SK-N-MC (cell line): ENCODE measurements at regions not wholly inside any gene's neighbourhood (a gene's known extent, or its start where the extent isn't known, plus 50 kb on each side); places are given as distances from the start of the nearest gene placed in this dataset.

Experiments
- DNase-seq: peaks from one replicate; pipeline ENCODE4 v3.0.0-alpha.2; 2011; ENCODE audit warnings: low read depth, low spot score
- H3K27ac ChIP-seq: fragments of 200-600 bp; sonication (generic); 2 replicates; pipeline ENCODE4 v1.5.1; 2016; ENCODE audit warnings: mixed run types
- H3K36me3 ChIP-seq: fragments of 200-600 bp; sonication (generic); 2 replicates; pipeline ENCODE4 v1.6.1; 2017; ENCODE audit warnings: antibody characterized with exemption, low read length, mixed read lengths; ENCODE audit not compliant: insufficient read depth
- H3K4me3 ChIP-seq: fragments of 200-600 bp; sonication (generic); 2 replicates; pipeline ENCODE4 v1.5.1; 2016
- H3K9ac ChIP-seq: fragments of 200-600 bp; sonication (generic); 2 replicates; pipeline ENCODE4 v1.8.0; 2017; ENCODE audit warnings: mixed run types, mixed read lengths; ENCODE audit not compliant: insufficient read length
- H3K9me3 ChIP-seq: fragments of 200-600 bp; sonication (generic); 2 replicates; pipeline ENCODE4 v1.6.1; 2017; ENCODE audit warnings: low read depth, mild to moderate bottlenecking, antibody characterized with exemption, low read length, moderate library complexity, mixed read lengths
- EZH2 ChIP-seq: fragments of 200-600 bp; sonication (generic); IDR thresholded peaks from one replicate; pipeline ENCODE4 v1.6.1; 2017; ENCODE audit warnings: antibody characterized with exemption
- FOXP2 ChIP-seq: optimal IDR thresholded peaks from 2 replicates; pipeline ENCODE3; 2011; ENCODE audit warnings: mild to moderate bottlenecking, moderate library complexity; ENCODE audit not compliant: insufficient read depth; ENCODE audit errors: extremely low read length, control extremely low read depth
- POLR2AphosphoS5 ChIP-seq: IDR thresholded peaks from 2 replicates; pipeline ENCODE4 v1.6.1; 2012; ENCODE audit warnings: mild to moderate bottlenecking, low read depth, low read length, borderline replicate concordance

- H3K4me3 ChIP-seq = no peak overlapping the region
- TF ChIP-seq EZH2 (no peak), FOXP2 (no peak), POLR2AphosphoS5 (no peak)
Observed at GRCh38 chr5:171657473-171657872, 128.1 kb upstream of the SMIM23 start.

GRCh38 chr5:171659896-171660295 is 125.7 kb upstream of the SMIM23 start:
- TF ChIP-seq POLR2AphosphoS5 (no peak), EZH2 (no peak), FOXP2 (no peak)
- no peak overlapping the region for H3K4me3 ChIP-seq
- no peak for DNase-seq
- H3K27ac ChIP-seq = no peak overlapping the region
- no peaks in the 10 kb centered on the region for H3K36me3 ChIP-seq
- H3K9ac ChIP-seq = no peak overlapping the region
- no peaks in the 10 kb centered on the region for H3K9me3 ChIP-seq

More at GRCh38 chr5:171657473-171657872, 128.1 kb upstream of the SMIM23 start:
- Histone ChIP-seq H3K27ac (no peak overlapping the region), H3K36me3 (no peaks in the 10 kb centered on the region), H3K9ac (no peak overlapping the region), H3K9me3 (no peaks in the 10 kb centered on the region)
- no peak for DNase-seq

- Histone ChIP-seq H3K9me3 (no peaks in the 10 kb centered on the region), H3K36me3 (no peaks in the 10 kb centered on the region), H3K9ac (no peak overlapping the region), H3K4me3 (no peak overlapping the region), H3K27ac (0 out of 2 replicates have a peak overlapping the region, but pooled peaks have one; percentile 22)
- DNase-seq = no peak
- TF ChIP-seq FOXP2 = no peak
Observed at GRCh38 chr5:171660434-171660833, 125.2 kb upstream of the SMIM23 start.

GRCh38 chr5:171661143-171661542 is 124.5 kb upstream of the SMIM23 start:
- no peaks in the 10 kb centered on the region for H3K36me3 ChIP-seq
- no peak overlapping the region for H3K4me3 ChIP-seq
- no peaks in the 10 kb centered on the region for H3K9me3 ChIP-seq
- peak overlapping the region; percentile 22; the same call in 1 of the 2 replicates for H3K27ac ChIP-seq
- TF ChIP-seq POLR2AphosphoS5 (no peak), FOXP2 (no peak), EZH2 (no peak)
- no peak for DNase-seq
- H3K9ac ChIP-seq = no peak overlapping the region

GRCh38 chr5:171663311-171664085 is 122.1 kb upstream of the SMIM23 start:
- H3K27ac ChIP-seq = no peak overlapping the region
- TF ChIP-seq POLR2AphosphoS5 (no peak), FOXP2 (no peak), EZH2 (no peak)
- H3K9ac ChIP-seq = no peak overlapping the region
- no peaks in the 10 kb centered on the region for H3K36me3 ChIP-seq
- no peaks in the 10 kb centered on the region for H3K9me3 ChIP-seq
- H3K4me3 ChIP-seq = no peak overlapping the region
- no peak for DNase-seq

GRCh38 chr5:171664489-171664888 is 121.1 kb upstream of the SMIM23 start:
- H3K4me3 ChIP-seq = no peak overlapping the region
- H3K9me3 ChIP-seq = no peaks in the 10 kb centered on the region
- TF ChIP-seq FOXP2 (no peak), EZH2 (no peak), POLR2AphosphoS5 (no peak)
- no peak for DNase-seq
- H3K36me3 ChIP-seq = no peaks in the 10 kb centered on the region
- no peak overlapping the region for H3K9ac ChIP-seq
- no peak overlapping the region for H3K27ac ChIP-seq

GRCh38 chr5:171666815-171667214 is 118.8 kb upstream of the SMIM23 start:
- Histone ChIP-seq H3K9me3 (no peaks in the 10 kb centered on the region), H3K27ac (no peak overlapping the region), H3K9ac (no peak overlapping the region), H3K4me3 (no peak overlapping the region), H3K36me3 (no peaks in the 10 kb centered on the region)
- no peak for DNase-seq
- TF ChIP-seq EZH2 (no peak), POLR2AphosphoS5 (no peak), FOXP2 (no peak)

GRCh38 chr5:171667341-171668096 is 118.1 kb upstream of the SMIM23 start:
- DNase-seq = no peak

GRCh38 chr5:171668097-171668412 is 117.6 kb upstream of the SMIM23 start:
- Histone ChIP-seq H3K27ac (no peak overlapping the region), H3K4me3 (no peak overlapping the region), H3K9me3 (no peaks in the 10 kb centered on the region), H3K9ac (no peak overlapping the region), H3K36me3 (no peaks in the 10 kb centered on the region)
- TF ChIP-seq FOXP2 (no peak), POLR2AphosphoS5 (no peak), EZH2 (no peak)
- no peak for DNase-seq

More at GRCh38 chr5:171667341-171668096, 118.1 kb upstream of the SMIM23 start:
- TF ChIP-seq FOXP2 (no peak), EZH2 (no peak), POLR2AphosphoS5 (no peak)
- Histone ChIP-seq H3K9me3 (no peaks in the 10 kb centered on the region), H3K27ac (no peak overlapping the region), H3K9ac (no peak overlapping the region), H3K36me3 (no peaks in the 10 kb centered on the region), H3K4me3 (no peak overlapping the region)
